SJSA1 (cell line): ENCODE measurements at regions not wholly inside any gene's neighbourhood (a gene's known extent, or its start where the extent isn't known, plus 50 kb on each side); places are given as distances from the start of the nearest gene placed in this dataset.

Experiments used
- DNase-seq, 2 experiments: peaks; one replicate each; pipeline ENCODE4 v3.0.0-alpha.2; 2015 to 2020; ENCODE audit warnings: low spot score in 2 of 2, low read depth in 1 of 2
- H3K27ac ChIP-seq: fragments of 250-450 bp; sonication (Bioruptor Pico); 2 replicates; pipeline ENCODE4 v1.5.1; 2020; ENCODE audit warnings: mild to moderate bottlenecking, moderate library complexity
- H3K27me3 ChIP-seq: fragments of 250-450 bp; sonication (Bioruptor Pico); replicated peaks from 2 replicates; pipeline ENCODE4 v1.5.1; 2020; ENCODE audit warnings: mild to moderate bottlenecking, moderate library complexity
- H3K36me3 ChIP-seq: fragments of 250-450 bp; sonication (Bioruptor Pico); 2 replicates; pipeline ENCODE4 v1.5.1; 2020; ENCODE audit warnings: mild to moderate bottlenecking
- H3K4me1 ChIP-seq: fragments of 250-450 bp; sonication (Bioruptor Pico); replicated peaks from 2 replicates; pipeline ENCODE4 v1.6.1; 2021; ENCODE audit warnings: mild to moderate bottlenecking
- H3K4me3 ChIP-seq: fragments of 250-450 bp; sonication (Bioruptor Pico); 2 replicates; pipeline ENCODE4 v1.5.1; 2020; ENCODE audit warnings: mild to moderate bottlenecking
- H3K9me3 ChIP-seq: fragments of 250-450 bp; sonication (Bioruptor Pico); replicated peaks from 2 replicates; pipeline ENCODE4 v1.5.1; 2020; ENCODE audit warnings: mild to moderate bottlenecking

DNA sequence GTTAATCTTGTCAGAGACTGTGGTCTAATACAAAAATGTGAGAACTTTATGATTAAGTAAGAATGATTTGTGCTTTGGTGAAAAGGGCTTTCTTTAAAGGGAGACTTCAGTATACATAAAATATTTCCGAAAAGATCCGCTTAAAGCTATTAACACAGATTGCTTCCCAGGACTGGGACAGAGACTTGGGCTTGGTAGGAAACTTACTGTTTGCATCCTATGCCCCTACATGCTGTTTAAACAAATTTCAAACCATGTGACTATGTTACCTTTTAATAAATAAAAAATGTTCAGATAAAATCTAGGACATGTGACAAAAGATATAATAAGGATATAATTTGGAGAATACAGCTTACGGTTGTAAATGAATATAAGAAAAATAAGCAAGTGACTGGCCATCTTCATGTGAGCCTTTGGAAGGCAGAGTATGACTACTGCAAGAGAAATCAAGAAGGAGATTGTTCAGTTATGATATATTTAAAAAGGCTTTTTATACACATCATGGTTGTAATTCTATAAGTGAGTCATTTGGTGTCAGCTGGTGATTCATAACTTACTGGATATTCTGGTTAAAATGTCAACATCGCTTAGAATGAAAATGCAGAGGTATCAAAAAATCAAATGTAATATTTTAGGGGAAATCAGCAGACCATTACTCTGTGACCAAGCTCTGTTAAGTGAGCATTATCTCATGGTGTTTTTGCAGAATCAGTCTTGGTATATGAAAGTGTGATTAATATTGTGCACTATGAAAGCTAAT lies 234.7 kb upstream of the E2F7 start:
- H3K36me3 ChIP-seq, result no peaks in the 10 kb centered on the region
- H3K27me3 ChIP-seq, result no peaks in the 10 kb centered on the region
- peaks cover 13% of the 10 kb centered on the region for H3K4me1 ChIP-seq
- no peaks in the 10 kb centered on the region for H3K9me3 ChIP-seq
- H3K4me3 ChIP-seq, result no peak overlapping the region
- peak in 1 of 2 experiments; percentile 15 for DNase-seq
- no peak overlapping the region for H3K27ac ChIP-seq

DNA sequence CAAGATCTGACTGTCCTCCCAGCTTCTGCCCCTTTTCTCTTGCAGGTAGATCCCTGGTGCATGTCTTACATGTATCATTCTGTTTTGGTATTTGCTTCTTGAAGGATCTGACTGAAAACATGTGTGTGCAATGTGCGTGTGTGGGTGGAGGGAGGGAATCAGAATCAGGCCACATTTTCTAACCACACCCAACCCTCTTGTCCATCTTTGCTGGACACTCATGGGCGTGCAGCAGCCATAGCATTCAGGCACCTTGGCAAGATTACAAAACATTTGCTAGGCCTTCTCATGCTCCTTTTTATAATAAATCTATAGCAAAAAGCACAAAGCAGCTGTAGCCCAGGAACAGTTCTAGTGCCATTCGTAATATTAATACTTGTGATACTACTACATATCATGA lies 233.6 kb upstream of the E2F7 start:
- no peak for DNase-seq
- H3K27ac ChIP-seq, result no peak overlapping the region
- H3K4me1 ChIP-seq, result peaks cover 14% of the 10 kb centered on the region
- no peaks in the 10 kb centered on the region for H3K36me3 ChIP-seq
- no peaks in the 10 kb centered on the region for H3K9me3 ChIP-seq
- no peak overlapping the region for H3K4me3 ChIP-seq
- no peaks in the 10 kb centered on the region for H3K27me3 ChIP-seq

DNA sequence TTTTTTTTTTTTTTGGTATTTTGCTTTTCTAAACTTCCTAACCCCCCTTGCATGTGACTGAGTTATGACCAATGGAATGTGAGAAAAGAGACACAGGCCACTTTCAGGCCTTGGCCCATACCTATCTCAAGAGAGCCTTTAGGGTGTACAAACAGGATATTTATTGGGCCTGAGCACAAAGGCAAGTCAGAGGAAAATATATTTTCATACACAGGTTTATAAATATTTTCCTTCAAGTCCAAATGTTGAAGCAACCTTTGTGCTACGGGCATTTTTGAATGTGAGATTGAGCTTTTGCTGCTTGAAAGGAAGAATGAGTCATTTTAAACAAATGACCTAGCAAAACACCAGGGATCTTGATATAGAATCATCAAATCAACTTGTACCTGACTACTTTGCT lies 228.6 kb upstream of the E2F7 start:
- DNase-seq, result peak in 1 of 2 experiments; percentile 40
- Histone ChIP-seq H3K9me3 (no peaks in the 10 kb centered on the region), H3K4me1 (peaks cover 11% of the 10 kb centered on the region), H3K4me3 (no peak overlapping the region), H3K27ac (0 out of 2 replicates have a peak overlapping the region, but pooled peaks have one; percentile 26), H3K36me3 (no peaks in the 10 kb centered on the region), H3K27me3 (no peaks in the 10 kb centered on the region)

DNA sequence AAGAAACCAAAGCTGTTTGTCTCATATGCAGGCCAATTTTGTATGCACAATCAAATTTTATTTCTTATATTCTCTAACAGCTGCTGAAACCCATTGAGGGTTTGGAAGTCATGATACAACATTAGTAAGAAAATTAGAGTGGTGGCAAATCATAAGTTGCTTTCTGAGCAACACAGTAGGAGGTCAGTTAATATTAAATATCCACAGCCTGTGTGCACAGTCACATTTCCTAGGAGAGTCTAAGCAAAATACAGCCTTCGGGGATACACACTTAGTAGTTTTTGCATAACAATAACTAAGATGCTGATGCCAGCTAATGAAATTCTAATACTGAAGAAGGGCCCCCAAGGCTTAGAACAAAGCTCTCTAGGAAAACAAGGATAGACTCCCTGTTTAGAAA lies 209.6 kb upstream of the E2F7 start:
- no peaks in the 10 kb centered on the region for H3K9me3 ChIP-seq
- no peaks in the 10 kb centered on the region for H3K36me3 ChIP-seq
- H3K27ac ChIP-seq, result no peak overlapping the region
- no peak for DNase-seq
- no peaks in the 10 kb centered on the region for H3K27me3 ChIP-seq
- H3K4me1 ChIP-seq, result no peaks in the 10 kb centered on the region
- H3K4me3 ChIP-seq, result no peak overlapping the region

DNA sequence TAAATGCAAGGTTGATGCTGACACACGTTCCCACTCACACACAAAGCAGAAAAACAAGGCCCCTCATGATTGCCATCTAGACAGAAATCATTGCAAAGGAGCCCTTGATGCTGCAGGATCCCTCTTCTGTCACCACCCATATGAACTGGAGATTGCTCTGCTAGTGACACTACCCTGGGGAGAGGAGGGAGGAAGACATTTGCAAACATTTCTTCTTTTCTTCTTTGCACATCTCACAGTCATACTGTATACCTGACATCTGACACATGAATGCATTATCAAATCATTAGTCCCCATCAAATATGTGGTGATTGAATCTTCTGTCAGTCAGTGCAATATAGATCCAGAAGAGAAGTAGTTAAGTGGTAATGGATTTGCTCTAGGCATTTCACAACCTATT lies 208.5 kb upstream of the E2F7 start:
- Histone ChIP-seq H3K36me3 (no peaks in the 10 kb centered on the region), H3K4me1 (no peaks in the 10 kb centered on the region), H3K27ac (no peak overlapping the region), H3K4me3 (no peak overlapping the region), H3K27me3 (no peaks in the 10 kb centered on the region), H3K9me3 (no peaks in the 10 kb centered on the region)
- no peak for DNase-seq

DNA sequence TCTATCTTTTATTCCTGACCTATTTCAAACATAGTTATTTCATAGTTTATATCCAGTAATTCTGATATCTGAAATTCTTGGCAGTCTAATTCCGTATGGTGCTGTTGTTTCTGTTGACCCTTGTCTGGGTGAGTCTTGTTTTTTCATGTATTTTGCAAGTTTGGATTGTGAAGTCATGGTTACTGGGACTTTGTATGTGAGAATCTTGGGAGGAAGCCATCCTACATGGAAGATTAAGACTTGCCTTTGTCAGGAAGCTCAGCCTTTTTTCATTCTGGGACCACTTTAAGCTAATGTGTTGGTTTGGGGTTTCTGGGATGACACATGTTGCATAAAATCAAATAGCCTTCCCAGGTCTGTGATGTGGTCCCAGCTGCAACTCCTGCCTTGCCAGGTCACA lies 191.6 kb upstream of the E2F7 start:
- Histone ChIP-seq H3K36me3 (no peaks in the 10 kb centered on the region), H3K27ac (no peak overlapping the region), H3K27me3 (peaks cover 5% of the 10 kb centered on the region), H3K4me1 (no peaks in the 10 kb centered on the region), H3K4me3 (no peak overlapping the region), H3K9me3 (no peaks in the 10 kb centered on the region; the same call in 1 of the 2 replicates)
- DNase-seq, result no peak

DNA sequence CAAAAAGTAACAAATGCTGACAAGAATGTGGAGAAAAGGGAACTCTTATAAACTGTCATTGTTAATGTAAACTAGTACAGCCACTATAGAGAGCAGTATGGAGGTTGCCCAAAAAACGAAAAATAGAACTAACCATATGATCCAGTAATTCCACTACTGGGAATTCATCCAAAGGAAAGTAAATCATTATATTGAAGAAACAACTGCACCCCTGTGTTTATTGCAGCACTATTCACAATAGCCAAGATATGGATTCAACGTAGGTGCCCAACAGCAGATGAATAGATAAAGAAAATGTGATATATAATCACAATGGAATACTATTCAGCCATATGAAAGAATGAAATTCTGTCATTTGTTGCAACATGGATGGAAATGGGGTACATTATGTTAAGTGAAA lies 188.0 kb upstream of the E2F7 start:
- Histone ChIP-seq H3K27me3 (peaks cover 5% of the 10 kb centered on the region), H3K36me3 (no peaks in the 10 kb centered on the region), H3K9me3 (no peaks in the 10 kb centered on the region), H3K4me1 (no peaks in the 10 kb centered on the region), H3K4me3 (no peak overlapping the region), H3K27ac (no peak overlapping the region)
- DNase-seq, result no peak

DNA sequence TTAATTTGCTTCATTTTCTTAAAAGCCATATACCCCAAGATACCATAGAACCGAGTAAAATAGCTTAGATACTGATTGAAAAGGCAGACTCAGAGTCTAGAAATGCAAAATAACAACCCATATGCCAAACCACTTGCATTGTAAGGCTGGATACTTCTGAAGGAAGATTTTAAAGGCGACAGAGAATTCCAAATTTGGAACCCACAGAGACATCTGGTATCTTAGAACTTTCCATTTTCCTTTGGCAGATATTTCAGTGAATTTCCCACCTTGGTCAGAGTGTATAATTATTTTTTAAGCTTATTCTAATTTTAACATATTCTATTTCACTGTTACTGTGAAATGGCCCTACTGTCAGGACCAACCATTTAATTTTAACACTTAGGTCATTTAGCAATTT lies 186.4 kb upstream of the E2F7 start:
- Histone ChIP-seq H3K9me3 (no peaks in the 10 kb centered on the region), H3K4me3 (no peak overlapping the region), H3K36me3 (no peaks in the 10 kb centered on the region), H3K27ac (no peak overlapping the region), H3K4me1 (no peaks in the 10 kb centered on the region), H3K27me3 (peaks cover 5% of the 10 kb centered on the region; the same call in 1 of the 2 replicates)
- no peak for DNase-seq

DNA sequence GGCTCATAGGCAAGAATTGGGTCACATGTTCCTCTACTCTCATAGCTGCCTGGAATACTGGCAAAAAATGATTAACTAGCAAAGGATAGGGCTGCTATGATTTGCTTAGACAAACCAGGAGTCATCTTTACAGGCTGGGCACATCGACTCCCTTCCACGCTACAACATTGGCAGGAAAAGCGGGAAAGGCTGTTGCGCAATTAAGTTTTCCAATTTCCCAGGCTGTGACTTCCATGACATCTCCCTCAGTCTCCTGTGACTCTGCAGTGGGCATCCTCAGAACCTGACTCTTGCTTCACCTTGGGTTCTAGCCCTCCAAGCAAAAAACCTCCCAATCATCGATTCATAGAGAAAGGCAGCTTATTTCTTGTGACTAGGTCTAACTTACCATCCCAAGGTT lies 184.5 kb upstream of the E2F7 start:
- Histone ChIP-seq H3K4me1 (no peaks in the 10 kb centered on the region), H3K9me3 (no peaks in the 10 kb centered on the region), H3K27ac (no peak overlapping the region), H3K27me3 (peaks cover 5% of the 10 kb centered on the region; the same call in 1 of the 2 replicates), H3K4me3 (no peak overlapping the region), H3K36me3 (no peaks in the 10 kb centered on the region)
- DNase-seq, result no peak

DNA sequence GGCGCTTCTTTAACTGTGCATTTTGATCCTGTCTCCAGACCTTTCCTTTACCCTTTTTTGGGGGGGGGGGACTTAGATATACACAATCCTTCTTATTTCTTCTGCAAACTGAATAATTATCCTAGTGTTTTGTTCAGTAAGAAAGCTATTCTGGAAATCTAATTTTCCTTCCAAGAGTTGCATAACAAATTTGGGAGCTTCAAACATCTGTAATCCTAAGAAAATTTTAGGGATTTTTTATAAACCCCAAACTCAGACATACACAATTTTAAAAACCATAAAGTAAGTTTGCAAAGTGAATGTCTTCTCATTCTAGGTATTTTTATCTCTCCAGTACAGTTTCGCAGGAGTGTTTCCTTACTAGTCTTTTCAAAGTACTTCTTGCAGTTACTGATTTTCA lies 182.7 kb upstream of the E2F7 start:
- Histone ChIP-seq H3K4me3 (no peak overlapping the region), H3K4me1 (no peaks in the 10 kb centered on the region), H3K27me3 (no peaks in the 10 kb centered on the region; the same call in 1 of the 2 replicates), H3K36me3 (no peaks in the 10 kb centered on the region), H3K9me3 (no peaks in the 10 kb centered on the region), H3K27ac (no peak overlapping the region)
- DNase-seq, result no peak

DNA sequence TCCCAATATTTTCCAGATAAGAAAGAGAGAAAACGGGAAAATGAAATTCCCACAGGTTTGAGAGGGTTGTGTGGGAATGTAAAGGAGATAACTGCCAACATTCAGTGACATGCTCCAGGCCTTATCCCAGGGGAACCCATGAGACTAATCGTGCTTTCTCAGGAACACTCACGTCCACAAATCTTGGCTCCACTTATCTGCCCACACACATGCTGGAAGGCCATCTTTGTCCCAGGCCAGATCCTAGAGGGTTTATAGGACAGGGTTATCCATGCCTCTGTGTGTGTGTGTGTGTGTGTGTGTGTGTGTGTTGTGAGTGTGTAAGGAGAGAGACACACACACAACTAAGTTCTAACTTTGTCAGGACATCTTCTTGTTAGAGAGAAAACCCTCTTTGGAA lies 182.2 kb upstream of the E2F7 start:
- H3K4me3 ChIP-seq, result no peak overlapping the region
- no peaks in the 10 kb centered on the region for H3K36me3 ChIP-seq
- DNase-seq, result no peak
- no peaks in the 10 kb centered on the region for H3K4me1 ChIP-seq
- no peaks in the 10 kb centered on the region for H3K9me3 ChIP-seq
- H3K27ac ChIP-seq, result no peak overlapping the region
- no peaks in the 10 kb centered on the region for H3K27me3 ChIP-seq

DNA sequence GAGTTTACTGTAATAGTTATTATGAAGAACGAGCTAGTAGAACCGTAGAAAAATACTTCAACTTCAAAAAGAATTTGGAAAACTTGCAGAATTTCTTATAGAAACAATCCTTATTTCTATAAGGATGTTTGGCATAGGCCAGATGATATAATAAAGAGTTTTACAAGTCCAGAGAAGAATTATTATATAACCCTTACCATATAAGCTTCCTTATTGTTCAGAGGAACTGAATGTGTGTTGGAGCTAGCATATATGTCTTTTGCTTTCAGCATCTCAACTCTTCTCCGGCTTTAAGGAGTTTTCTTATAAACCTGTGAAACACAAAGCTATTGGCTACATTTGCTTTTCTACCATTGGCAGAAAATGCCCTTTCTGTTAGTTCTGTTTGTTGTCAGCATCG lies 178.0 kb upstream of the E2F7 start:
- no peak for DNase-seq
- Histone ChIP-seq H3K9me3 (no peaks in the 10 kb centered on the region), H3K36me3 (no peaks in the 10 kb centered on the region), H3K27ac (no peak overlapping the region), H3K4me1 (no peaks in the 10 kb centered on the region), H3K27me3 (no peaks in the 10 kb centered on the region), H3K4me3 (no peak overlapping the region)

DNA sequence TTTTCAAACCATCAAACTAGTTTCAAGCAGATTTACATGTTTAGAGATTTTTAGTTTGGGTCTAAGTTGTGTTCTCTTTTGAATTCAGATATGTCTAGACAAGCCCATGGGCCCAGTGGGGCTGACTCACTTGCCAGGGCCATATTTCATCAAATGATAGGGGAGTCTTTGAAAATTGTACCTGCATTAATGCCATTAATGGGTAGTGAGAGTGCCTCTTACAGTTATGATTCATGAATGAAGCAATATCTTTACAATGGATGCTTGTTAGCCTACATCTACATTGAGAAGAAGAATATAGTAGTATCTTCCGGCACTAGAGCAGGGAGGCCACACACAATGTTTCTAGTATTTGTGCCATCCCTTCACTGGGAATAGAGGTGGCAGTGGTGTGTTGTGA lies 174.2 kb upstream of the E2F7 start:
- H3K9me3 ChIP-seq, result no peaks in the 10 kb centered on the region
- H3K4me1 ChIP-seq, result no peaks in the 10 kb centered on the region
- no peak overlapping the region for H3K27ac ChIP-seq
- no peak overlapping the region for H3K4me3 ChIP-seq
- no peaks in the 10 kb centered on the region; the same call in 1 of the 2 replicates for H3K27me3 ChIP-seq
- DNase-seq, result no peak
- H3K36me3 ChIP-seq, result no peaks in the 10 kb centered on the region

DNA sequence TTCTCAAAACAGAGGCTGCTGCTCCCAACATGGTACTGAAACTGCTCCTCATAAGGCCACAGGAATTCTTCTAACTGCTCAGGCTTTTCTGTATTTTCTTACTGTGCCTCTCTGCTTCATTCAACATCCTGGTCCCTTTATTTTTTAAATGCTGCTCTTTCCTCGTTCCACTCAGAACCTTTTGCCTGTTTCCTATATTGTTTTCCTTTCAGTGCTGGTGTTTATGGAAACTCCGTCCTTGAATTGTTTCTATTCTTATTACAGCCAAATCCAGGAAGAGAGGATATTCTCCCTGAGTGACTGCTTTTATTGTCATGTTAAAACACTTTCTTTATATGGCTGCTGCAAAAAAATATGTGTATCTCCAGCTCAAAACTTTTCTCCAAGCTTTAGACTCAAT lies 173.0 kb upstream of the E2F7 start:
- H3K27me3 ChIP-seq, result no peaks in the 10 kb centered on the region; the same call in 1 of the 2 replicates
- H3K9me3 ChIP-seq, result no peaks in the 10 kb centered on the region
- H3K4me3 ChIP-seq, result no peak overlapping the region
- H3K27ac ChIP-seq, result no peak overlapping the region
- no peaks in the 10 kb centered on the region for H3K36me3 ChIP-seq
- H3K4me1 ChIP-seq, result no peaks in the 10 kb centered on the region
- no peak for DNase-seq

DNA sequence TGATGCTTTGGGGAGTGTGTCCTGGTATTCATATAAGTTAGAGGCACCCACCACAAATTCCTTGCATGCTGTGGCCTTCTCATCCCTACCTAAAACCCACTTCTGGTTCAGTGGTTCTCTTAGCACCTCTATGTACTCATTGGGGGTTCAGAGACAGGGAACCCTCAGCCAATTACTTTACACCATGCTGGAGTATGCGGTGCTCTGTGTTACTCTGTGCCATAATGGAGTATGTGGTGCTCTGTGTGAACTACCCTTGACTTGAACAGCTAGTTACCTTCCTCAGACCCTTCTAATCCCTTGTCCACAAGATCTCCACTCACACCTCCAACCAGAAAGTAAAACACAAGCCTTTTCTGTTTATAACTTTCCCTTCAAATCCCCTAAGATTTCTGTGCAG lies 172.5 kb upstream of the E2F7 start:
- Histone ChIP-seq H3K27me3 (no peaks in the 10 kb centered on the region; the same call in 1 of the 2 replicates), H3K27ac (no peak overlapping the region), H3K4me3 (no peak overlapping the region), H3K4me1 (no peaks in the 10 kb centered on the region), H3K36me3 (no peaks in the 10 kb centered on the region), H3K9me3 (no peaks in the 10 kb centered on the region)
- no peak for DNase-seq
